RWPE2 (cell line): ENCODE measurements at regions not wholly inside any gene's neighbourhood (a gene's known extent, or its start where the extent isn't known, plus 50 kb on each side); places are given as distances from the start of the nearest gene placed in this dataset.

ENCODE experiments used
- ATAC-seq: fragments of 200-7000 bp; cut with Tn5 transposase; 3 replicates; pipeline ENCODE4 v1.9.1; 2021; ENCODE audit warnings: low read depth
- DNase-seq: peaks from one replicate; pipeline ENCODE4 v3.0.0-alpha.2; 2020; ENCODE audit warnings: low spot score
- H3K27ac ChIP-seq: fragments of 450-650 bp; 2 replicates; pipeline ENCODE4 v1.5.1; 2017; ENCODE audit warnings: mild to moderate bottlenecking; ENCODE audit not compliant: poor library complexity, severe bottlenecking
- H3K27me3 ChIP-seq: fragments of 250-450 bp; sonication (Bioruptor Pico); 2 replicates; pipeline ENCODE4 v1.5.1; 2021; ENCODE audit warnings: mild to moderate bottlenecking, moderate library complexity; ENCODE audit not compliant: insufficient read depth, poor library complexity, severe bottlenecking
- H3K36me3 ChIP-seq: fragments of 250-450 bp; sonication (Bioruptor Pico); 2 replicates; pipeline ENCODE4 v1.5.1; 2020; ENCODE audit warnings: low read depth, mild to moderate bottlenecking, moderate library complexity
- H3K4me1 ChIP-seq: fragments of 250-450 bp; sonication (Bioruptor Pico); 2 replicates; pipeline ENCODE4 v1.5.1; 2021; ENCODE audit warnings: mild to moderate bottlenecking, moderate library complexity; ENCODE audit not compliant: insufficient read depth, poor library complexity, severe bottlenecking
- H3K4me3 ChIP-seq: fragments of 250-450 bp; sonication (Bioruptor Pico); 2 replicates; pipeline ENCODE4 v1.5.1; 2021; ENCODE audit warnings: mild to moderate bottlenecking, moderate library complexity; ENCODE audit not compliant: severe bottlenecking
- H3K9me3 ChIP-seq: fragments of 250-450 bp; sonication (Bioruptor Pico); 2 replicates; pipeline ENCODE4 v1.5.1; 2021; ENCODE audit warnings: mild to moderate bottlenecking, moderate library complexity; ENCODE audit not compliant: severe bottlenecking
- CTCF ChIP-seq: fragments of 450-650 bp; IDR thresholded peaks from one replicate; pipeline ENCODE4 v1.5.1; 2017; ENCODE audit warnings: mild to moderate bottlenecking, moderate library complexity; ENCODE audit not compliant: poor library complexity, severe bottlenecking

GRCh38 chr16:50419116-50419515 lies 50.3 kb upstream of the BRD7 start:
- no peak for ATAC-seq

More at GRCh38 chr16:50419116-50419515, 50.3 kb upstream of the BRD7 start:
- H3K27ac ChIP-seq = no peak overlapping the region
- H3K36me3 ChIP-seq = no peaks in the 10 kb centered on the region
- no peak overlapping the region for H3K4me3 ChIP-seq
- H3K4me1 ChIP-seq = no peaks in the 10 kb centered on the region
- DNase-seq = no peak
- peaks cover 5% of the 10 kb centered on the region for H3K9me3 ChIP-seq
- no peaks in the 10 kb centered on the region for H3K27me3 ChIP-seq
- TF ChIP-seq CTCF = no peak
